DND-41 (cell line): ENCODE measurements at regions not wholly inside any gene's neighbourhood (a gene's known extent, or its start where the extent isn't known, plus 50 kb on each side); places are given as distances from the start of the nearest gene placed in this dataset.

ENCODE experiments used
- CTCF ChIP-seq: IDR thresholded peaks from 2 replicates; pipeline ENCODE4 v1.5.1; 2012; ENCODE audit warnings: borderline replicate concordance, low read length, moderate library complexity, mild to moderate bottlenecking; ENCODE audit not compliant: poor library complexity, severe bottlenecking; ENCODE audit errors: extremely low read depth
- EZH2 ChIP-seq: IDR thresholded peaks from 3 replicates; pipeline ENCODE4 v1.6.1; 2012; ENCODE audit warnings: borderline replicate concordance, low read depth, mild to moderate bottlenecking, moderate library complexity, low read length, inconsistent platforms; ENCODE audit not compliant: severe bottlenecking

- TF ChIP-seq CTCF (no peak), EZH2 (no peak)
Measured at GRCh38 chr9:90009447-90009846, 404.6 kb downstream of the GADD45G start.
